Mesendoderm (in vitro differentiated cells): ENCODE measurements at regions not wholly inside any gene's neighbourhood (a gene's known extent, or its start where the extent isn't known, plus 50 kb on each side); places are given as distances from the start of the nearest gene placed in this dataset.

Experiments used
- DNase-seq: peaks from one replicate; pipeline ENCODE4 v3.0.0; 2013
- H2AK5ac ChIP-seq: 2 replicates; pipeline ENCODE4 v1.6.1; 2013; ENCODE audit warnings: low read length, inconsistent platforms
- H2BK120ac ChIP-seq: 2 replicates; pipeline ENCODE4 v1.6.1; 2013; ENCODE audit warnings: low read depth, mild to moderate bottlenecking, low read length, moderate library complexity, mixed read lengths
- H2BK15ac ChIP-seq: replicated peaks from 2 replicates; pipeline ENCODE4 v1.6.1; 2013; ENCODE audit warnings: low read depth, mild to moderate bottlenecking, moderate library complexity
- H2BK5ac ChIP-seq: 2 replicates; pipeline ENCODE4 v1.6.1; 2013; ENCODE audit warnings: low read length, inconsistent platforms
- H3K18ac ChIP-seq: 2 replicates; pipeline ENCODE4 v1.6.1; 2013; ENCODE audit warnings: mild to moderate bottlenecking, low read length, mixed read lengths
- H3K23ac ChIP-seq: one replicate; pipeline ENCODE4 v1.6.1; 2013; ENCODE audit warnings: low read length
- H3K27ac ChIP-seq: 2 replicates; pipeline ENCODE4 v1.5.1; 2013; ENCODE audit warnings: low read depth, mild to moderate bottlenecking, inconsistent platforms, low read length, moderate library complexity
- H3K27me3 ChIP-seq: 2 replicates; pipeline ENCODE4 v1.6.1; 2013; ENCODE audit warnings: low read length, control low read depth, mild to moderate bottlenecking, inconsistent platforms; ENCODE audit not compliant: insufficient read depth, poor library complexity
- H3K36me3 ChIP-seq: 2 replicates; pipeline ENCODE4 v1.6.1; 2013; ENCODE audit warnings: low read length, inconsistent platforms; ENCODE audit not compliant: control insufficient read depth, insufficient read depth
- H3K4ac ChIP-seq: one replicate; pipeline ENCODE4 v1.6.1; 2013; ENCODE audit warnings: low read depth, mild to moderate bottlenecking, low read length, moderate library complexity
- H3K4me1 ChIP-seq: 2 replicates; pipeline ENCODE4 v1.6.1; 2013; ENCODE audit warnings: low read depth, low read length, inconsistent platforms; ENCODE audit not compliant: control insufficient read depth
- H3K4me2 ChIP-seq: 2 replicates; pipeline ENCODE4 v1.6.1; 2013; ENCODE audit warnings: low read length
- H3K4me3 ChIP-seq: 2 replicates; pipeline ENCODE4 v1.5.1; 2013; ENCODE audit warnings: mild to moderate bottlenecking, low read length
- H3K56ac ChIP-seq: one replicate; pipeline ENCODE4 v1.6.1; 2013; ENCODE audit warnings: low read length
- H3K79me1 ChIP-seq: 2 replicates; pipeline ENCODE4 v1.6.1; 2013; ENCODE audit warnings: low read length, inconsistent platforms
- H3K79me2 ChIP-seq: 2 replicates; pipeline ENCODE4 v1.6.1; 2013; ENCODE audit warnings: mild to moderate bottlenecking, low read length; ENCODE audit not compliant: control insufficient read depth, insufficient read depth
- H3K9ac ChIP-seq: 2 replicates; pipeline ENCODE4 v1.6.1; 2013; ENCODE audit warnings: low read length, inconsistent platforms
- H4K5ac ChIP-seq: one replicate; pipeline ENCODE4 v1.6.1; 2013; ENCODE audit warnings: low read length
- H4K8ac ChIP-seq: one replicate; pipeline ENCODE4 v1.6.1; 2013; ENCODE audit warnings: low read depth, mild to moderate bottlenecking, control low read depth, low read length, moderate library complexity
- WGBS: extraction: QIAGEN DNeasy Blood & Tissue Kit; methylation state at CpG from one replicate; pipeline ENCODE4 v1.1.7; 2013; ENCODE audit warnings: low lambda C conversion rate, missing lambda C conversion rate; ENCODE audit not compliant: insufficient coverage; ENCODE audit errors: extremely low coverage; 5-methylcytosine and 5-hydroxymethylcytosine counted together

- no peak overlapping the region for H3K56ac ChIP-seq
- H3K9ac ChIP-seq: no peak overlapping the region
- H4K8ac ChIP-seq: no peak overlapping the region
- H2BK5ac ChIP-seq: no peak overlapping the region
- H3K18ac ChIP-seq: no peak overlapping the region
- no peak overlapping the region for H3K4me2 ChIP-seq
- no peak overlapping the region for H2BK15ac ChIP-seq
- no peaks in the 10 kb centered on the region for H3K27me3 ChIP-seq
- DNase-seq: no peak
- no peak overlapping the region for H3K27ac ChIP-seq
- H3K4ac ChIP-seq: no peak overlapping the region
- no peaks in the 10 kb centered on the region for H3K79me2 ChIP-seq
- no peak overlapping the region for H3K23ac ChIP-seq
- no peak overlapping the region for H2BK120ac ChIP-seq
- H4K5ac ChIP-seq: no peak overlapping the region
- no peaks in the 10 kb centered on the region for H3K36me3 ChIP-seq
- no peaks in the 10 kb centered on the region for H3K4me1 ChIP-seq
- H2AK5ac ChIP-seq: no peak overlapping the region
- no peak overlapping the region for H3K4me3 ChIP-seq
- H3K79me1 ChIP-seq: no peaks in the 10 kb centered on the region
These were observed 531.5 kb downstream of the EPHA7 start for GRCh38 chr6:92887871-92888270.

- Histone ChIP-seq H3K27me3 (no peaks in the 10 kb centered on the region), H3K79me1 (no peaks in the 10 kb centered on the region), H3K56ac (no peak overlapping the region), H4K5ac (no peak overlapping the region), H3K4ac (no peak overlapping the region), H3K4me1 (no peaks in the 10 kb centered on the region), H2BK5ac (no peak overlapping the region), H3K4me3 (no peak overlapping the region), H3K27ac (no peak overlapping the region), H2BK15ac (no peak overlapping the region), H2AK5ac (no peak overlapping the region), H3K36me3 (no peaks in the 10 kb centered on the region), H3K4me2 (no peak overlapping the region), H3K9ac (no peak overlapping the region), H4K8ac (no peak overlapping the region), H3K18ac (no peak overlapping the region), H2BK120ac (no peak overlapping the region), H3K79me2 (no peaks in the 10 kb centered on the region), H3K23ac (no peak overlapping the region)
- WGBS: no CpG with 5 or more reads among the region's 8 CpGs
- no peak for DNase-seq
These were observed 539.8 kb downstream of the EPHA7 start for GRCh38 chr6:92879526-92879925.

GRCh38 chr6:92864966-92865555, 554.3 kb downstream of the EPHA7 start:
- Histone ChIP-seq H3K79me1 (no peaks in the 10 kb centered on the region), H3K36me3 (no peaks in the 10 kb centered on the region), H2AK5ac (no peak overlapping the region), H2BK5ac (no peak overlapping the region), H2BK120ac (no peak overlapping the region), H3K4me2 (no peak overlapping the region), H3K23ac (no peak overlapping the region), H3K27me3 (no peaks in the 10 kb centered on the region), H3K9ac (no peak overlapping the region), H3K4me3 (no peak overlapping the region), H3K18ac (no peak overlapping the region), H3K4ac (no peak overlapping the region), H3K27ac (no peak overlapping the region), H4K5ac (no peak overlapping the region), H3K79me2 (no peaks in the 10 kb centered on the region), H3K56ac (no peak overlapping the region), H2BK15ac (no peak overlapping the region), H3K4me1 (no peaks in the 10 kb centered on the region), H4K8ac (no peak overlapping the region)
- no CpG with 5 or more reads among the region's 3 CpGs for WGBS
- no peak for DNase-seq

GRCh38 chr6:92849636-92850035, 569.7 kb downstream of the EPHA7 start:
- H3K4me3 ChIP-seq: no peak overlapping the region
- H3K27ac ChIP-seq: no peak overlapping the region
- H2AK5ac ChIP-seq: no peak overlapping the region
- peaks cover 5% of the 10 kb centered on the region for H3K4me1 ChIP-seq
- H3K79me2 ChIP-seq: no peaks in the 10 kb centered on the region
- no CpG with 5 or more reads among the region's 3 CpGs for WGBS
- H2BK120ac ChIP-seq: no peak overlapping the region
- H4K5ac ChIP-seq: no peak overlapping the region
- H2BK15ac ChIP-seq: no peak overlapping the region
- no peak overlapping the region for H4K8ac ChIP-seq
- H3K18ac ChIP-seq: no peak overlapping the region
- no peak overlapping the region for H2BK5ac ChIP-seq
- no peaks in the 10 kb centered on the region for H3K27me3 ChIP-seq
- H3K4ac ChIP-seq: no peak overlapping the region
- no peak overlapping the region for H3K23ac ChIP-seq
- no peaks in the 10 kb centered on the region for H3K79me1 ChIP-seq
- no peaks in the 10 kb centered on the region for H3K36me3 ChIP-seq
- no peak for DNase-seq
- no peak overlapping the region for H3K9ac ChIP-seq
- H3K4me2 ChIP-seq: no peak overlapping the region
- no peak overlapping the region for H3K56ac ChIP-seq

GRCh38 chr6:92848901-92849300, 570.5 kb downstream of the EPHA7 start:
- Histone ChIP-seq H3K4ac (no peak overlapping the region), H3K4me2 (no peak overlapping the region), H3K56ac (no peak overlapping the region), H3K4me3 (no peak overlapping the region), H3K27me3 (no peaks in the 10 kb centered on the region), H3K18ac (no peak overlapping the region), H3K79me1 (no peaks in the 10 kb centered on the region), H3K36me3 (no peaks in the 10 kb centered on the region), H3K4me1 (peaks cover 5% of the 10 kb centered on the region), H2BK15ac (no peak overlapping the region), H3K27ac (no peak overlapping the region), H2BK120ac (no peak overlapping the region), H3K9ac (no peak overlapping the region), H3K79me2 (no peaks in the 10 kb centered on the region), H2BK5ac (no peak overlapping the region), H2AK5ac (no peak overlapping the region), H4K5ac (no peak overlapping the region), H3K23ac (no peak overlapping the region), H4K8ac (no peak overlapping the region)
- no peak for DNase-seq

- H3K56ac ChIP-seq: no peak overlapping the region
- no peaks in the 10 kb centered on the region for H3K79me2 ChIP-seq
- H3K27me3 ChIP-seq: no peaks in the 10 kb centered on the region
- no peak overlapping the region for H3K27ac ChIP-seq
- H3K4ac ChIP-seq: no peak overlapping the region
- H3K9ac ChIP-seq: no peak overlapping the region
- H3K23ac ChIP-seq: no peak overlapping the region
- no peak overlapping the region for H4K5ac ChIP-seq
- H3K4me2 ChIP-seq: no peak overlapping the region
- H3K18ac ChIP-seq: no peak overlapping the region
- H2AK5ac ChIP-seq: no peak overlapping the region
- no peak overlapping the region for H4K8ac ChIP-seq
- no peak for DNase-seq
- no peak overlapping the region for H2BK120ac ChIP-seq
- H3K79me1 ChIP-seq: no peaks in the 10 kb centered on the region
- H3K4me1 ChIP-seq: peaks cover 5% of the 10 kb centered on the region
- H2BK5ac ChIP-seq: no peak overlapping the region
- H3K36me3 ChIP-seq: no peaks in the 10 kb centered on the region
- H3K4me3 ChIP-seq: no peak overlapping the region
- no peak overlapping the region for H2BK15ac ChIP-seq
- WGBS: no CpG with 5 or more reads among the region's 4 CpGs
These were observed 570.9 kb downstream of the EPHA7 start for GRCh38 chr6:92848459-92848858.
